K562 (cell line): ENCODE measurements at regions not wholly inside any gene's neighbourhood (a gene's known extent, or its start where the extent isn't known, plus 50 kb on each side); places are given as distances from the start of the nearest gene placed in this dataset.

Source experiments
- ATAC-seq: fragments of 200-7000 bp; cut with Tn5 transposase; 3 replicates; pipeline ENCODE4 v1.9.1; 2020; ENCODE audit warnings: moderate library complexity
- BruUV-seq: library from RNA; stranded (reverse); fragments of 400-500 nt; replicated peaks from 2 replicates; lab custom pipeline; 2021; lab: Mats Ljungman, UMichigan
- CTCF ChIA-PET: fragments of 300-600 bp; formaldehyde crosslinking; extraction: SDS; loops from one replicate; lab custom pipeline; 2021; ENCODE audit warnings: low intra/inter-chr PET ratio; lab: Yijun Ruan, JAX
- POLR2A ChIA-PET: fragments of 300-600, 350-650 bp; sonication (Branson Sonifier 250); formaldehyde crosslinking; extraction: SDS; loops from one replicate; lab custom pipeline; 2021; ENCODE audit warnings: antibody characterized with exemption, inconsistent platforms; lab: Yijun Ruan, JAX
- DNase-seq, 4 experiments: peaks; one replicate each; pipeline versions ENCODE4 v3.0.0 to v3.0.0-alpha.2; 2011 to 2018; ENCODE audit warnings: low spot score in 3 of 4, mixed read lengths in 3 of 4; ENCODE audit errors: extremely low read depth in 1 of 4
- FAIRE-seq: peaks from 2 replicates; lab custom pipeline; 2011; peaks lifted over from hg19 to GRCh38; lab: Jason Lieb, UNC
- H2AFZ ChIP-seq: 2 replicates; pipeline ENCODE4 v1.6.0; 2011; ENCODE audit warnings: low read depth, low read length, control low read depth, inconsistent platforms
- H3K27ac ChIP-seq: fragments of 200-600 bp; 3 replicates; pipeline ENCODE4 v1.8.0; 2011; ENCODE audit warnings: low read depth, mild to moderate bottlenecking, control low read depth, inconsistent platforms, low read length, moderate library complexity, mixed read lengths; ENCODE audit errors: extremely low read depth
- H3K27me3 ChIP-seq, 2 experiments: fragments of 300-600 bp in 1 of 2; 2 replicates in 1 of 2; 3 replicates in 1 of 2; pipeline versions ENCODE4 v1.6.0 to v1.8.0; 2011; ENCODE audit warnings: inconsistent platforms in 2 of 2, low read length in 2 of 2, mild to moderate bottlenecking in 1 of 2, mixed read lengths in 1 of 2, moderate library complexity in 1 of 2; ENCODE audit not compliant: control insufficient read depth in 2 of 2, insufficient read depth in 2 of 2
- H3K36me3 ChIP-seq: fragments of 300-600 bp; 3 replicates; pipeline ENCODE4 v1.8.0; 2011; ENCODE audit warnings: mild to moderate bottlenecking, low read length, inconsistent platforms; ENCODE audit not compliant: control insufficient read depth, insufficient read depth
- H3K4me1 ChIP-seq, 2 experiments: fragments of 200-600 bp in 1 of 2; replicated peaks in 1 of 2; 2 replicates in 1 of 2; 3 replicates in 1 of 2; pipeline versions ENCODE4 v1.5.1 to v1.8.0; 2011; ENCODE audit warnings: inconsistent platforms in 2 of 2, low read length in 2 of 2, mild to moderate bottlenecking in 1 of 2, mixed read lengths in 1 of 2, moderate library complexity in 1 of 2; ENCODE audit not compliant: control insufficient read depth in 2 of 2, insufficient read depth in 2 of 2
- H3K4me2 ChIP-seq: 2 replicates; pipeline ENCODE4 v1.6.1; 2011; ENCODE audit warnings: low read length, control low read depth, inconsistent platforms, mixed read lengths; ENCODE audit not compliant: insufficient read depth
- H3K4me3 ChIP-seq: fragments of 200-600 bp; sonication (generic), shearing (Covaris generic); 2 replicates; pipeline ENCODE4 v1.5.1; 2016; ENCODE audit warnings: control low read depth, inconsistent platforms
- H3K79me2 ChIP-seq: fragments of 200-600 bp; 3 replicates; pipeline ENCODE4 v1.8.0; 2011; ENCODE audit warnings: low read length, inconsistent platforms; ENCODE audit not compliant: control insufficient read depth, insufficient read depth
- H3K9ac ChIP-seq, 2 experiments: 2 replicates each; pipeline versions ENCODE4 v1.6.0 to v1.6.1; 2011; ENCODE audit warnings: low read depth in 2 of 2, low read length in 2 of 2, control low read depth in 1 of 2, inconsistent platforms in 1 of 2, mild to moderate bottlenecking in 1 of 2, mixed read lengths in 1 of 2; ENCODE audit not compliant: insufficient read depth in 1 of 2
- H3K9me1 ChIP-seq: one replicate; pipeline ENCODE4 v1.6.0; 2011; ENCODE audit warnings: inconsistent platforms, mild to moderate bottlenecking, low read length, moderate library complexity; ENCODE audit not compliant: control insufficient read depth, insufficient read depth
- H3K9me3 ChIP-seq: replicated peaks from 2 replicates; pipeline ENCODE4 v1.5.1; 2011; ENCODE audit warnings: low read depth, low read length, inconsistent platforms; ENCODE audit not compliant: control insufficient read depth, insufficient read depth
- H4K20me1 ChIP-seq: replicated peaks from 2 replicates; pipeline ENCODE4 v1.6.1; 2011; ENCODE audit warnings: low read length, inconsistent platforms, mixed read lengths; ENCODE audit not compliant: control insufficient read depth, insufficient read depth
- BMI1 ChIP-seq: fragments of 150-350 bp; IDR thresholded peaks from 2 replicates; pipeline ENCODE4 v1.6.1; 2014; ENCODE audit warnings: low read length
- CCNT2 ChIP-seq: IDR thresholded peaks from 2 replicates; pipeline ENCODE4 v1.6.1; 2011; ENCODE audit warnings: borderline replicate concordance, low read depth, mild to moderate bottlenecking, moderate library complexity, mixed read lengths, low read length; ENCODE audit not compliant: insufficient read length; ENCODE audit errors: extremely low read depth
- EZH2 ChIP-seq: IDR thresholded peaks from 2 replicates; pipeline ENCODE4 v1.6.1; 2012; ENCODE audit warnings: low read depth, mild to moderate bottlenecking, inconsistent platforms, low read length, borderline replicate concordance
- FOXK2 ChIP-seq, 2 experiments: fragments of 450-650 bp; IDR thresholded peaks in 1 of 2; conservative IDR thresholded peaks in 1 of 2; 2 replicates each; pipeline ENCODE4 v1.6.1; 2016; ENCODE audit warnings: low read depth in 2 of 2, mild to moderate bottlenecking in 1 of 2
- FOXM1 ChIP-seq, 2 experiments: fragments of 450-650 bp in 1 of 2; sonication (generic) in 1 of 2; formaldehyde crosslinking in 1 of 2; IDR thresholded peaks; 2 replicates each; pipeline versions ENCODE4 v1.6.1 to v1.9.0; 2017 to 2022; ENCODE audit warnings: low read depth in 2 of 2, mild to moderate bottlenecking in 2 of 2, missing genetic modification reagents in 1 of 2, moderate library complexity in 1 of 2
- GATAD2B ChIP-seq: fragments of 450-650 bp; IDR thresholded peaks from 2 replicates; pipeline ENCODE4 v1.6.1; 2017; ENCODE audit warnings: mild to moderate bottlenecking, borderline replicate concordance
- HDGF ChIP-seq: fragments of 450-650 bp; IDR thresholded peaks from 2 replicates; pipeline ENCODE4 v1.6.1; 2016
- RAD21 ChIP-seq, 2 experiments: fragments of 250-450 bp in 1 of 2; fragments of 450-650 bp in 1 of 2; sonication (Bioruptor Pico) in 1 of 2; formaldehyde crosslinking in 1 of 2; IDR thresholded peaks in 1 of 2; conservative IDR thresholded peaks in 1 of 2; 2 replicates each; pipeline versions ENCODE4 v1.4.0 to v1.8.0; 2020 to 2022; ENCODE audit warnings: mild to moderate bottlenecking in 2 of 2, moderate library complexity in 1 of 2
- RAD51 ChIP-seq: fragments of 450-650 bp; IDR thresholded peaks from 2 replicates; pipeline ENCODE4 v1.7.1; 2016; ENCODE audit warnings: low read depth, mild to moderate bottlenecking, borderline replicate concordance
- SOX6 ChIP-seq: fragments of 450-650 bp; IDR thresholded peaks from 2 replicates; pipeline ENCODE4 v1.6.1; 2014; ENCODE audit warnings: mild to moderate bottlenecking
- ZFP30 ChIP-seq: fragments of 250-450 bp; sonication (Bioruptor Pico); IDR thresholded peaks from 2 replicates; pipeline ENCODE4 v1.8.0; 2022; ENCODE audit warnings: moderate library complexity, mild to moderate bottlenecking, inconsistent platforms, borderline replicate concordance
- ZNF444 ChIP-seq: fragments of 250-450 bp; sonication (Bioruptor Pico); IDR thresholded peaks from 2 replicates; pipeline ENCODE4 v1.4.0; 2020; ENCODE audit warnings: mild to moderate bottlenecking, moderate library complexity
- ZNF639 ChIP-seq, 2 experiments: fragments of 200-800 bp in 1 of 2; sonication (Bioruptor generic) in 1 of 2; sonication (generic) in 1 of 2; formaldehyde crosslinking in 1 of 2; IDR thresholded peaks in 1 of 2; conservative IDR thresholded peaks in 1 of 2; 2 replicates each; pipeline versions ENCODE4 v1.5.0 to v1.6.1; 2016 to 2020; ENCODE audit warnings: missing compliant biosample characterization in 1 of 2, missing genetic modification characterization in 1 of 2, missing genetic modification reagents in 1 of 2
- WGBS: fragments of 100-300 bp; shearing (Covaris generic); methylation state at CpG from one replicate; pipeline ENCODE4 v1.1.6; 2016; ENCODE audit warnings: low coverage, mixed read lengths; ENCODE audit not compliant: insufficient coverage; ENCODE audit errors: missing lambda C conversion rate; 5-methylcytosine and 5-hydroxymethylcytosine counted together
- in situ Hi-C: fragments of 300-500 bp; cut with MboI; formaldehyde crosslinking; loops from 4 replicates; pipeline ENCODE4 v1.15.0; 2018; ENCODE audit warnings: inconsistent platforms, mixed read lengths
- intact Hi-C: fragments of 100-400 bp; cut with micrococcal nuclease; formaldehyde crosslinking; loops from 2 replicates; pipeline ENCODE4 v1.14.2; 2022
- TF ChIP-seq, protein P1 (sequence below): fragments of 250-450 bp; sonication (Bioruptor Pico); IDR thresholded peaks from 2 replicates; pipeline ENCODE4 v1.4.0; 2020

- TF ChIP-seq HDGF (no peak), CCNT2 (no peak), FOXK2 (conservative IDR thresholded peaks at IDR 0.05 in 1 of 2, IDR thresholded peaks at IDR 0.05 in 1 of 2; ENCODE audit: low read depth in 2 of 2) (no peak), BMI1 (no peak)
- no peak for ATAC-seq
- H3K4me2 ChIP-seq, result no peak overlapping the region
- H3K79me2 ChIP-seq, result no peaks in the 10 kb centered on the region
- in situ Hi-C loops (no loop called here), intact Hi-C loops (no loop called here)
- no TSS peak for BruUV-seq
- H2AFZ ChIP-seq, result no peak overlapping the region
- H3K9me1 ChIP-seq, result no peaks in the 10 kb centered on the region
- DNase-seq, result no peak
- peaks cover 2 to 6% of the 10 kb centered on the region in 2 experiments; a peak in 2 of 5 replicates for H3K27me3 ChIP-seq
- FAIRE-seq, result no peak
- CTCF ChIA-PET, result no interaction called here
- POLR2A ChIA-PET, result interaction anchor here (0.9 kb wide), 1 partner anchor 406 kb away, joined by 4 read pairs; no protein-coding TSS in a partner anchor
- no peak overlapping the region for H3K9ac ChIP-seq
- H3K27ac ChIP-seq, result no peak overlapping the region
- no peaks in the 10 kb centered on the region for H3K36me3 ChIP-seq
- 0% methylated on average over 11 of the region's 12 CpGs for WGBS
- no peak overlapping the region for H3K4me3 ChIP-seq
- H4K20me1 ChIP-seq, result no peaks in the 10 kb centered on the region
- no peaks in the 10 kb centered on the region for H3K4me1 ChIP-seq
- no peaks in the 10 kb centered on the region for H3K9me3 ChIP-seq
These were observed 51.3 kb upstream of the TOX2 start for GRCh38 chr20:43863330-43863729.

DNA sequence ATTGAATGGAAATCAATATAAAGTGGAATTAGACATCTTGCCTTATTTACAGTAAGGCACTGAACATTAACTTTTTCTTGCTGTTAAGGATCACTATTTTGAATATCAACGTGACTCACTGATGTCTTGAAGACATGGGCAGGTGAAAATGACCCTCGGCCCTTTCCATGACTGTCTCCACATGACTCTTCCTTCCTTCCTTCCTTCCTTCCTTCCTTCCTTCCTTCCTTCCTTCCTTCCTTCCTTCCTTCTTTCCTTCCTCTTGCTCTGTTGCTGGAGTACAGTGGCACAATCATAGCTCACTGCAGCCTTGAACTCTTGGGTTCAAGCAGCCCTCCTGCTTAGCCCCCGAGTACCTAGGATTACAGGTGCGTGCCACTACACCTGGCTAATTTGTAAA is 52.2 kb upstream of the TOX2 start:
- no peak for FAIRE-seq
- POLR2A ChIA-PET, result no interaction called here
- Histone ChIP-seq H3K9me3 (no peaks in the 10 kb centered on the region), H3K36me3 (no peaks in the 10 kb centered on the region), H2AFZ (no peak overlapping the region), H3K79me2 (no peaks in the 10 kb centered on the region), H4K20me1 (no peaks in the 10 kb centered on the region), H3K4me3 (no peak overlapping the region), H3K9me1 (no peaks in the 10 kb centered on the region), H3K27ac (no peak overlapping the region), H3K4me2 (no peak overlapping the region), H3K9ac (no peak overlapping the region), H3K4me1 (no peaks in the 10 kb centered on the region), H3K27me3 (peaks cover 2 to 6% of the 10 kb centered on the region in 2 experiments; a peak in 2 of 5 replicates)
- no peak for DNase-seq
- no peak for ATAC-seq
- in situ Hi-C loops, result no loop called here
- 0% methylated on average over 4 of the region's 4 CpGs for WGBS
- CTCF ChIA-PET, result no interaction called here
- no TSS peak for BruUV-seq
- intact Hi-C loops, result no loop called here
- TF ChIP-seq EZH2, result no peak
- TF ChIP-seq ZNF639 (CRISPR knock-in tag; conservative IDR thresholded peaks at IDR 0.05 in 1 of 2, IDR thresholded peaks at IDR 0.05 in 1 of 2), result no peak
- no peak for TF ChIP-seq ZNF444 (CRISPR knock-in tag)
- no peak for TF ChIP-seq RAD21 (CRISPR knock-in tag; conservative IDR thresholded peaks at IDR 0.05 in 1 of 2, IDR thresholded peaks at IDR 0.05 in 1 of 2)
- TF ChIP-seq, protein P1, sequence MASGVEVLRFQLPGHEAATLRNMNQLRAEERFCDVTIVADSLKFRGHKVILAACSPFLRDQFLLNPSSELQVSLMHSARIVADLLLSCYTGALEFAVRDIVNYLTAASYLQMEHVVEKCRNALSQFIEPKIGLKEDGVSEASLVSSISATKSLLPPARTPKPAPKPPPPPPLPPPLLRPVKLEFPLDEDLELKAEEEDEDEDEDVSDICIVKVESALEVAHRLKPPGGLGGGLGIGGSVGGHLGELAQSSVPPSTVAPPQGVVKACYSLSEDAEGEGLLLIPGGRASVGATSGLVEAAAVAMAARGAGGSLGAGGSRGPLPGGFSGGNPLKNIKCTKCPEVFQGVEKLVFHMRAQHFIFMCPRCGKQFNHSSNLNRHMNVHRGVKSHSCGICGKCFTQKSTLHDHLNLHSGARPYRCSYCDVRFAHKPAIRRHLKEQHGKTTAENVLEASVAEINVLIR (CRISPR knock-in tag), result no peak
- no peak for TF ChIP-seq SOX6
- no peak for TF ChIP-seq GATAD2B
- no peak for TF ChIP-seq RAD51
- TF ChIP-seq FOXM1 (IDR thresholded peaks at IDR 0.05; ENCODE audit: low read depth), result no peak
- TF ChIP-seq FOXM1 (CRISPR knock-in tag; IDR thresholded peaks at IDR 0.05; ENCODE audit: low read depth), result no peak
- no peak for TF ChIP-seq ZFP30 (CRISPR knock-in tag)
